Spinal cord (tissue), 9 donors: ENCODE measurements at regions not wholly inside any gene's neighbourhood (a gene's known extent, or its start where the extent isn't known, plus 50 kb on each side); places are given as distances from the start of the nearest gene placed in this dataset.

ENCODE experiments used
- DNase-seq, 6 donors: peaks; one replicate each; pipeline versions ENCODE4 v3.0.0 to v3.0.0-alpha.2; 2013 to 2015; ENCODE audit warnings: low spot score in 6 of 6, low read depth in 4 of 6
- H3K27ac ChIP-seq: one replicate; pipeline ENCODE4 v1.5.1; 2013; ENCODE audit warnings: low read depth, low read length, control low read depth
- H3K27me3 ChIP-seq: one replicate; pipeline ENCODE4 v1.6.1; 2013; ENCODE audit warnings: low read length; ENCODE audit not compliant: control insufficient read depth, insufficient read depth
- H3K36me3 ChIP-seq: one replicate; pipeline ENCODE4 v1.6.1; 2013; ENCODE audit warnings: low read length; ENCODE audit not compliant: control insufficient read depth, insufficient read depth
- H3K4me1 ChIP-seq: one replicate; pipeline ENCODE4 v1.6.1; 2013; ENCODE audit warnings: low read length; ENCODE audit not compliant: control insufficient read depth, insufficient read depth
- H3K4me3 ChIP-seq: one replicate; pipeline ENCODE4 v1.5.1; 2013; ENCODE audit warnings: low read depth, low read length, control low read depth
- H3K9me3 ChIP-seq: one replicate; pipeline ENCODE4 v1.6.1; 2013; ENCODE audit warnings: low read length; ENCODE audit not compliant: control insufficient read depth, insufficient read depth
- WGBS: methylation state at CpG from one replicate; pipeline ENCODE4 v1.1.5; 2013; ENCODE audit warnings: missing lambda C conversion rate; ENCODE audit not compliant: insufficient coverage; 5-methylcytosine and 5-hydroxymethylcytosine counted together
- donor health status: healthy.

DNA sequence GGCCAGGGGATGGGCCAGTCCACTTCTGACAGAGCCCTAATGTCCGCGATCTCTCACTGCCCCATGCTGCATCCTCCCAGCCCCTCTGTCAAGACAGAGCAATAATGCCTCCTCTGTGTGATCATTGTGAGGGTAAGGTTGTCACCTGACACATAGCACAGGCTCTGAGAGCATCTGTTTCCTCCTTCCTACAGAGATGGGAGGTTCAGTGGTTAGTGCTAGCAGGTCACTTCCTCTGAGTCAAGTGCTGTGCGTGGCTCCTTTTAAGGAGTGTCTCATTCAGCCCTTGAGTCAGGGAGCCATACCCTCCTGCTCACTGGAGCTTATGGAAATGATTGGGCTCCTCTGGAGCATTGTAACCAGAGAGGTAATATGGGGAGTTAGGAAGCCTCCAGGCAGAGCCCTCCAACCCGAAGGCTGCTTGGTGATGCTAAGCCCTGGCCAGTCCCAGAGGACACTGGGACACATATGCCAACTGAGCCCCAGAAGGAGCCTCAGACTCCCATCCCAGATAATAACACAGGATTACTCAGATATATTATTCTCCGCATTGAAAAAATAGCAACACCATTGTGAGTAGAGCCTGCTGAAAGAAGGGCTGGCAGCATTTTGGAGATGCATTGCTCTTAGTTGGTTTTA lies 189.0 kb downstream of the GALNT1 start:
- H3K9me3 ChIP-seq = no peaks in the 10 kb centered on the region
- no peak overlapping the region for H3K4me3 ChIP-seq
- no peaks in the 10 kb centered on the region for H3K36me3 ChIP-seq
- H3K27ac ChIP-seq = no peak overlapping the region
- no peaks in the 10 kb centered on the region for H3K27me3 ChIP-seq
- H3K4me1 ChIP-seq = no peaks in the 10 kb centered on the region
- DNase-seq = no peak
- WGBS = 58% methylated on average over 3 of the region's 5 CpGs

DNA sequence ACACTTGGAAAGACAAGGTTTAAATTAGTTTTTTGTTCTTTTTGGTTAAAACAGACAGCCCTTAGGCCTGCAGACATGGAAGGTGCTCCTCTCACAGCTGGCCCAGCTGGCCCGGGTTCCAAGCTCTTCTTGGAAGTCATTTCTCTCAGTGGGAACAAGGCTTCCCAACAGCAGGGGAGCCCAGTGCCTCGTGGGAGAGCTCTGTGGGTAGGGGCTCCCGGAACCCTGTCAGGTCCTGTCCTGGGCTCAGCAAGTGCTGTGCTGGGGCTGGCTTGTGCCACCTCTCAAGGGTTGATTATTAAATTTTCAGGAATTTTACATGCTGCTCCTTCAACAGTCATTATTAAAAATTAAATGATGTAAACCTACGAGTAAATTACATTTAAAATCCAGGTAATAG lies 189.6 kb downstream of the GALNT1 start:
- H3K4me1 ChIP-seq = no peaks in the 10 kb centered on the region
- no peak for DNase-seq
- no peak overlapping the region for H3K27ac ChIP-seq
- H3K4me3 ChIP-seq = no peak overlapping the region
- no peaks in the 10 kb centered on the region for H3K36me3 ChIP-seq
- no peaks in the 10 kb centered on the region for H3K9me3 ChIP-seq
- H3K27me3 ChIP-seq = no peaks in the 10 kb centered on the region
- 65% methylated on average over 3 of the region's 4 CpGs for WGBS

DNA sequence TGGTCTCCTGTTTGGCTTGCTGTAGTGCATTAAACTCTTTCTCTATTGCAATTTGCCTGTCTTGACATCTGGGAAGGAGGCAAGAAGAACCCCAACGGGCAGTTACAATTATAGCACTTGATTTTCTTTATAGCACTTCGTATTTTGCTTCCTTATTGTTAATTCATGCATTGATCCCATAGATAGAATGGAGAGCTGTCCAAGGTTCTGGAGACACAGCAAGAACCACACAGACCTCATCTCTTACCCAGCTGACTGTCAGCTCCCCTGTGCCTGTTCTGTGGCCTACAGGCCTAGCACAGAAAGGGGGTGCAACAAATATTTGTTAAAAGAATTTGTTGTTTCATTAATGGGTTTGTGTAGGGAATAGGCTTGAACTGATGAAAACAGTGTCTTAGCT lies 194.3 kb downstream of the GALNT1 start:
- no peaks in the 10 kb centered on the region for H3K27me3 ChIP-seq
- H3K4me1 ChIP-seq = no peaks in the 10 kb centered on the region
- WGBS = no CpG with 5 or more reads among the region's 2 CpGs
- DNase-seq = no peak
- H3K36me3 ChIP-seq = no peaks in the 10 kb centered on the region
- no peak overlapping the region for H3K27ac ChIP-seq
- H3K9me3 ChIP-seq = no peaks in the 10 kb centered on the region
- H3K4me3 ChIP-seq = no peak overlapping the region

DNA sequence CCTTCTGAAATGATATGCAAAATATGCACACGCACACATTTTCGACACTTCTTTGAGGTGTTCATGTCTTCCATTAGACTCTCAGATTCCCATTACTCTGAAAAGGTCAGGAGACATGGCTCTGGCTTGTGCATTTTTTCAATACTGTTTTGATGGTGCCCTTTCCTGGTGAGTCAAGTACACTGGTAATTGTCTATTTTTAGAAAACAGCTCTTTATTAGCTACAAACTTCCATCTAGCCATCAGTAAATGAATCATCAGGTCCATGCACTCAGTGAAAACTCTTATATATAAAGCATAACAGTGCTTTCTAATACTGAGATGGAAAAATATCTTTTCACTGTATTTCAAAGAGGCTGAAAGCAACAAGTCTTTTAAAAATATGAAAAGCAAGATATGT lies 194.9 kb downstream of the GALNT1 start:
- Histone ChIP-seq H3K4me3 (no peak overlapping the region), H3K9me3 (no peaks in the 10 kb centered on the region), H3K27ac (no peak overlapping the region), H3K4me1 (no peaks in the 10 kb centered on the region), H3K36me3 (no peaks in the 10 kb centered on the region), H3K27me3 (no peaks in the 10 kb centered on the region)
- no CpG with 5 or more reads among the region's 2 CpGs for WGBS
- no peak for DNase-seq

DNA sequence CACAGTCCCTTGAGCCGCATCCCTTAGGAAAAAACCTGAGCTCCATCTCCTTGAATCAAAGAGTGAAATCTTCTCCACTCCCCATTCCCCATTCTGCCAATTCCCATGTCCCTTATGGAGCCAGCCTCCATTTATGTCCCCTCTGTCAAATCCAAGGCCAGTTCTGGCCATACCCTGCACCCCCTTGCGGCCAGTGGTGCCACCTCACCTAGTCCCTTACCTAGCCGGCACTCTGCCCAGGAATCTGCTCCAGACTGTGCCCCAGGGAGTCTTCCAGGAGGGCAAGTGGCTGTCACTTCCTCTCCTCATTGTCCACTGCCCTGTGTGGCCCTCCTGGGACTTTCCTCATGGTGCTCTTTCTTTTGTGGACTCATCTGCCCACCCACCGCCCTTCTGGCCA lies 195.4 kb upstream of the RMP24 start:
- H3K27ac ChIP-seq = no peak overlapping the region
- DNase-seq = no peak
- H3K9me3 ChIP-seq = no peaks in the 10 kb centered on the region
- H3K36me3 ChIP-seq = no peaks in the 10 kb centered on the region
- WGBS = 81% methylated on average over 3 of the region's 4 CpGs
- H3K4me1 ChIP-seq = no peaks in the 10 kb centered on the region
- no peak overlapping the region for H3K4me3 ChIP-seq
- no peaks in the 10 kb centered on the region for H3K27me3 ChIP-seq

DNA sequence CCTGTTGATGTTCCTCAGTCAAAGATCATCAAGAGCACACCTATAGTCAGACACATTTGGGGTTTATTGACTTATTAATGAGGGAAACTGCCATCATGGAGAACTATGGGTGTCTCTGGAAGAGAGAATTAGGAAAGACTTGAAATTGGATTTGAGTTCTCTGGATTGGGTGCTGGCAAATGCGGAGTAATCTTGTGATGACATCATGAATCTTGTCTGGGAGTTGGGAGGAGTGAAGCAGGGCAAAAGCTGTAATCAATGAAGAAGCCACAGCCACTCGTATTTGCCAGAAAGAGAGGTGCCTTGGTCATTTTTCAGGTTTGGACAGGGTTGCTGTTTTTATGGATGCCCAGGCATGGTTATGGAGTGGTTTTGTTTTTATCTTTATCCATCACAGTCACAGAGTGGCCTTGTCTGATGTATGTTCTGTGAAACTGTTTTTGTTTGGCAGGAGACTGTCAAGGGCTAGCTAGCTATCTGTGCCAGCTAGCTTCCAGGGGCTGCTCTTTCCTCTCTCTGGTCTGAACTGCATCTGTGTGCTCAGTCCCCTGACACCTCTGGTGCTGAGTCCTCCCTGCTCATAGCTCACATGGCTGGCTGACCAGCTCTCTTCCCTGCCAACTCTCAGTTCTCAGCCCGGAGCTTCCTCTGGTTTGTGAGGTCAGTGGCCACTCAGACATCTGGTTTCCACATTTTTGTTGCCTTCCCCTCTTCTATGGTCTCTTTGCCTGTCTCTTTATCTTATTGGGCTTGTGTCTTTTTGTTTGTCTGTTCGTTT lies 193.4 kb upstream of the RMP24 start:
- WGBS = 83% methylated on average over 1 of the region's 4 CpGs
- Histone ChIP-seq H3K27me3 (no peaks in the 10 kb centered on the region), H3K4me3 (no peak overlapping the region), H3K27ac (no peak overlapping the region), H3K4me1 (no peaks in the 10 kb centered on the region), H3K36me3 (no peaks in the 10 kb centered on the region), H3K9me3 (no peaks in the 10 kb centered on the region)
- peak in 1 of 6 donors; percentile 8 for DNase-seq

DNA sequence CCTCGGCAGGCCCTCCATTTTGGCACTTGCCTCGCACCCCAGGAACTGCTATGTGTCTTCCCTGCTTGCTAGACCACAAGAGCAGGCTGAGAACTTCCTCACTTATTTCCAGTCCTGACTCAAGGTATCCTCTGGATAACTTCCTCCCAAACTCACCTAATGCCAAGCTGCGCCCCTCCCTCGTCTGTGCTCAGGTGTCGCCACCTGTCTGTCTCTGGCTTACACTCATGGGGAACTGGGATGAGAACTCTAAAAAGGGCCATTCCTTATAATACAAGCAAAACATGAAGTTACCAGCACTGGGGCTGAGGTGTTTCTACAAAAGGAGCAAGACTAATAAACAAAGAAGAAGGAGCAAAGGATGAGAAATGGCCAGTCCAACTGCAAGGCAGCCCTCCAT lies 191.5 kb upstream of the RMP24 start:
- 89% methylated on average over 2 of the region's 5 CpGs for WGBS
- no peak overlapping the region for H3K4me3 ChIP-seq
- no peak overlapping the region for H3K27ac ChIP-seq
- H3K27me3 ChIP-seq = no peaks in the 10 kb centered on the region
- H3K4me1 ChIP-seq = no peaks in the 10 kb centered on the region
- no peak for DNase-seq
- no peaks in the 10 kb centered on the region for H3K36me3 ChIP-seq
- no peaks in the 10 kb centered on the region for H3K9me3 ChIP-seq

DNA sequence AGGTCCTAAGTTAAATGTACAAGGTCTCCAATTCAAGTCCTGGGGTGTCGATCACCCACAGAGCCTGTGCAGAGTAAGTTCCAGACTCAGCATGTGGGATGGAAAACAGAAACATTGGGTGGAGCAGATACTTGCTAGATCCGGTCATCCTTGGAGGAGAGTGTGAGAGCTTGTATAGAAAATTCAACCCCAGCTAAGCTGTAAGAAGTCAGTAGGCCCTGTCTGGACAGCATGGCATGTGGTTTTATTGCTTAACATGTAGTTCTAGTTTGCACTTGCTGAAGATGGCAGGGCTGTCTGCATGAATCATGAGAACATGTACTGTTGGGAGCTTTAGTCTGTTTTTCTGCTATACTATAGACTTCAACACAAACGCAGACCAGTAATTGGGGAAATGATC lies 189.6 kb upstream of the RMP24 start:
- Histone ChIP-seq H3K27ac (no peak overlapping the region), H3K27me3 (no peaks in the 10 kb centered on the region), H3K36me3 (no peaks in the 10 kb centered on the region), H3K4me3 (no peak overlapping the region), H3K4me1 (no peaks in the 10 kb centered on the region), H3K9me3 (no peaks in the 10 kb centered on the region)
- DNase-seq = no peak
- WGBS = 85% methylated on average over 3 of the region's 3 CpGs

DNA sequence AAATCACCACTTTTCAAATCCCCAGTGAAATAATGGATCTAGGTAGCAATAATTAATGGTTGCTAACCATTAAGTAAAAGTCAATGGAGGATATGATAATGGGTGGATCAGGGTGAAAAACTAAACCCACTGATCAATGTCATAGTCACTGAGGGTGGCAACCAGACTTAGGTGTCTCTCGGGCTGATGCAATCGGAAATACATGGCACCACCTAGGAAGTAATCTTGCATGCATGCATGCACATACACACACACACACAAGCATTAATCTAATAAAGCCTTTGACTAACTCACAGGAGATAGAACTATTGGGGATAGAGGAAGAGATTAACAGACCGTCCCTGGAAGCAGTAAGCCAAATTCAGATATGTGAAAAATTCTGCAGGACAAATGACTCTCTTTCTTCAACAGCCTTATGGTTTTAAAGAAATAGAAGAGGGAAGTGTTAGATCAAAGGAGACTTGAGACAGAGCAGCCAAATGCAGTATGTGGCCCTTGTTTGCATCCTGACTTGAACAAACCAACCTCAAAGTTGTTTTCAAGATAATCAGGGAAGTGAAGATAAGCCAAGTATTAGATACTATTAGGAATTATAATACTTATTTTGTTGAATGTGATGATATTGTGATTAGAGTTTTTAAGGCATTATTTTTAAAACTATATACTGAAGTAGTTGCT lies 186.0 kb upstream of the RMP24 start:
- no peak overlapping the region for H3K27ac ChIP-seq
- no peaks in the 10 kb centered on the region for H3K36me3 ChIP-seq
- H3K27me3 ChIP-seq = no peaks in the 10 kb centered on the region
- no peaks in the 10 kb centered on the region for H3K9me3 ChIP-seq
- H3K4me3 ChIP-seq = no peak overlapping the region
- DNase-seq = no peak
- no peaks in the 10 kb centered on the region for H3K4me1 ChIP-seq
- no CpG with 5 or more reads among the region's 3 CpGs for WGBS

DNA sequence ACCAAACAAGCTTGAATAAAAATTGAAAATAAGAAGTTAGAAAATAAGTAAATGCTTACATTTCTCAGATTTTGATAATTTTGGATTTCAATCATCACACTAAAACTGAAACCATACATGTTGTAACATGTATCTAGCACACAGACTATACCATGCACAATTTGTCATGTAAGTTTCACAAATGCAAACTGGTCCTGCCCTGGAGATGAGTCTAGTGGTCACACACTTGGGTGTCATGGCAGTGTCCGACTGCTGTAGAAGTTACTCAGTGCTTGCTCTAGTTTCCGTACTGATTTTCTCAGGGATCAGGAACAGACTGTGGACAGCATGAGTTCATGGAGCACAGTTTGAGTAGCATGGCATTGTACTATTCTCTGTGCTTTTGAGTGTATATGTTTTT lies 182.9 kb upstream of the RMP24 start:
- no peak overlapping the region for H3K27ac ChIP-seq
- H3K36me3 ChIP-seq = no peaks in the 10 kb centered on the region
- no peak overlapping the region for H3K4me3 ChIP-seq
- no peak for DNase-seq
- no peaks in the 10 kb centered on the region for H3K27me3 ChIP-seq
- 100% methylated on average over 1 of the region's 2 CpGs for WGBS
- no peaks in the 10 kb centered on the region for H3K9me3 ChIP-seq
- no peaks in the 10 kb centered on the region for H3K4me1 ChIP-seq
